Neural cell (in vitro differentiated cells): ENCODE measurements at regions not wholly inside any gene's neighbourhood (a gene's known extent, or its start where the extent isn't known, plus 50 kb on each side); places are given as distances from the start of the nearest gene placed in this dataset.
"Not testable (repeated sequence)": the region's sequence is repeated elsewhere in the genome, so short reads cannot be mapped to it uniquely, and the experiment has no call there.

ENCODE experiments used
- H2AFZ ChIP-seq: fragments of 200-600, 300-800 bp; sonication (generic), shearing (Covaris generic); 2 replicates; pipeline ENCODE4 v1.6.0; 2014; ENCODE audit warnings: low read depth, mild to moderate bottlenecking, antibody characterized with exemption, low read length, moderate library complexity
- H3F3A ChIP-seq: fragments of 200-600 bp; shearing (Covaris generic); 2 replicates; pipeline ENCODE4 v1.6.1; 2016; ENCODE audit warnings: mild to moderate bottlenecking, moderate library complexity, mixed read lengths, antibody characterized with exemption, low read length; ENCODE audit not compliant: insufficient read depth, poor library complexity, severe bottlenecking
- H3K27ac ChIP-seq: fragments of 200-600, 300-800 bp; sonication (generic), shearing (Covaris generic); 2 replicates; pipeline ENCODE4 v1.5.1; 2014; ENCODE audit warnings: mild to moderate bottlenecking, low read length, moderate library complexity
- H3K27me3 ChIP-seq: fragments of 300-800, 200-600 bp; sonication (generic), shearing (Covaris generic); 2 replicates; pipeline ENCODE4 v1.6.0; 2014; ENCODE audit warnings: mild to moderate bottlenecking, low read depth, low read length, moderate library complexity; ENCODE audit not compliant: insufficient read depth
- H3K36me3 ChIP-seq: fragments of 300-800, 200-600 bp; sonication (generic), shearing (Covaris generic); 2 replicates; pipeline ENCODE4 v1.5.1; 2014; ENCODE audit warnings: mild to moderate bottlenecking, antibody characterized with exemption, low read length, moderate library complexity; ENCODE audit not compliant: insufficient read depth
- H3K4me2 ChIP-seq: fragments of 300-800, 200-600 bp; sonication (generic), shearing (Covaris generic); 2 replicates; pipeline ENCODE4 v1.6.0; 2014; ENCODE audit warnings: mild to moderate bottlenecking, low read length
- H3K4me3 ChIP-seq: fragments of 300-800, 200-600 bp; sonication (generic), shearing (Covaris generic); 2 replicates; pipeline ENCODE4 v1.5.1; 2014; ENCODE audit warnings: mild to moderate bottlenecking, low read length, moderate library complexity
- H3K79me2 ChIP-seq: fragments of 200-600 bp; shearing (Covaris generic); replicated peaks from 2 replicates; pipeline ENCODE4 v1.6.0; 2014; ENCODE audit warnings: mild to moderate bottlenecking, low read length, moderate library complexity; ENCODE audit not compliant: insufficient read depth
- H3K9ac ChIP-seq: fragments of 300-800, 200-600 bp; sonication (generic), shearing (Covaris generic); 2 replicates; pipeline ENCODE4 v1.6.1; 2016; ENCODE audit warnings: mild to moderate bottlenecking, low read length, mixed read lengths
- H3K9me2 ChIP-seq: fragments of 200-600 bp; shearing (Covaris generic); 2 replicates; pipeline ENCODE4 v1.6.1; 2016; ENCODE audit warnings: mild to moderate bottlenecking, low read length, mixed read lengths; ENCODE audit not compliant: insufficient read depth
- H3K9me3 ChIP-seq: fragments of 200-600, 300-800 bp; sonication (generic), shearing (Covaris generic); 2 replicates; pipeline ENCODE4 v1.6.1; 2016; ENCODE audit warnings: mild to moderate bottlenecking, mixed run types, low read length, moderate library complexity, mixed read lengths
- H4K20me1 ChIP-seq: fragments of 200-600 bp; shearing (Covaris generic); 2 replicates; pipeline ENCODE4 v1.6.1; 2016; ENCODE audit warnings: mild to moderate bottlenecking, mixed run types; ENCODE audit not compliant: insufficient read depth
- EP300 ChIP-seq: fragments of 450-650 bp; conservative IDR thresholded peaks from 2 replicates; pipeline ENCODE4 v1.6.1; 2014; ENCODE audit warnings: antibody characterized with exemption, mild to moderate bottlenecking, moderate library complexity; ENCODE audit not compliant: poor library complexity, severe bottlenecking
- EZH2 ChIP-seq: fragments of 200-600, 300-800 bp; shearing (Covaris generic), sonication (generic); IDR thresholded peaks from 2 replicates; pipeline ENCODE4 v1.6.1; 2014; ENCODE audit warnings: antibody characterized with exemption, low read length, borderline replicate concordance, mild to moderate bottlenecking; ENCODE audit not compliant: insufficient read depth, poor library complexity, severe bottlenecking
- MXI1 ChIP-seq: fragments of 450-650 bp; conservative IDR thresholded peaks from 2 replicates; pipeline ENCODE4 v1.6.1; 2014; ENCODE audit warnings: antibody characterized with exemption, mild to moderate bottlenecking; ENCODE audit not compliant: poor library complexity, severe bottlenecking
- POLR2AphosphoS5 ChIP-seq: IDR thresholded peaks from 2 replicates; pipeline ENCODE4 v1.6.1; 2012
- RAD21 ChIP-seq: fragments of 450-650 bp; conservative IDR thresholded peaks from 2 replicates; pipeline ENCODE4 v1.6.1; 2014; ENCODE audit warnings: antibody characterized with exemption, mild to moderate bottlenecking, moderate library complexity
- SMC3 ChIP-seq: fragments of 450-650 bp; conservative IDR thresholded peaks from 2 replicates; pipeline ENCODE4 v1.6.1; 2014; ENCODE audit warnings: antibody characterized with exemption, mild to moderate bottlenecking, moderate library complexity; ENCODE audit not compliant: poor library complexity
- TAF1 ChIP-seq: IDR thresholded peaks from 2 replicates; pipeline ENCODE4 v1.6.1; 2012; ENCODE audit warnings: low read depth
- TF ChIP-seq, protein P1 (sequence below): fragments of 450-650 bp; IDR thresholded peaks from 2 replicates; pipeline ENCODE4 v1.5.1; 2014; ENCODE audit warnings: antibody characterized with exemption, mild to moderate bottlenecking, moderate library complexity; ENCODE audit not compliant: poor library complexity, severe bottlenecking
- TF ChIP-seq, protein P2 (sequence below): IDR thresholded peaks from 2 replicates; pipeline ENCODE4 v1.6.1; 2012; ENCODE audit warnings: borderline replicate concordance

DNA sequence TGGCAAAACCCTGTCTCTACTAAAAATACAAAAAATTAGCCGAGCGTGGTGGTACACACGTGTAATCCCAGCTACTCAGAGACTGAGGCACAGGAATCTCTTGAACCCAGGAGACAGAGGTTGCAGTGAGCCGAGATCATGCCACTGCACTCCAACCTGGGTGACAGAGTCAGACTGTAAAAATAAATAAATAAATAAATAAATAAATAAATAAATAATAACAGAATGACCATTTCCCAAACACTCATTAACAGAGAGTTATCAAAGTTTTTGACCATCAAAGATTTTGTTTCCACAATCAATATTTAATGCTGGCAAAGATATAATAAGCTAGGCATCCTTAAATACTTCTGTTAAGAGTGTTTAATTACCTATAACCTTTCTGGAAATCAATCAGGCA, 299.4 kb downstream of the KCTD12 start:
- Histone ChIP-seq H3K4me2 (no peak overlapping the region), H4K20me1 (no peaks in the 10 kb centered on the region), H3K9me3 (no peaks in the 10 kb centered on the region), H3F3A (no peaks in the 10 kb centered on the region), H3K36me3 (no peaks in the 10 kb centered on the region), H2AFZ (no peak overlapping the region), H3K27me3 (no peaks in the 10 kb centered on the region), H3K4me3 (no peak overlapping the region), H3K9ac (no peak overlapping the region), H3K79me2 (no peaks in the 10 kb centered on the region), H3K27ac (no peak overlapping the region), H3K9me2 (no peaks in the 10 kb centered on the region)
- TF ChIP-seq, protein P1, sequence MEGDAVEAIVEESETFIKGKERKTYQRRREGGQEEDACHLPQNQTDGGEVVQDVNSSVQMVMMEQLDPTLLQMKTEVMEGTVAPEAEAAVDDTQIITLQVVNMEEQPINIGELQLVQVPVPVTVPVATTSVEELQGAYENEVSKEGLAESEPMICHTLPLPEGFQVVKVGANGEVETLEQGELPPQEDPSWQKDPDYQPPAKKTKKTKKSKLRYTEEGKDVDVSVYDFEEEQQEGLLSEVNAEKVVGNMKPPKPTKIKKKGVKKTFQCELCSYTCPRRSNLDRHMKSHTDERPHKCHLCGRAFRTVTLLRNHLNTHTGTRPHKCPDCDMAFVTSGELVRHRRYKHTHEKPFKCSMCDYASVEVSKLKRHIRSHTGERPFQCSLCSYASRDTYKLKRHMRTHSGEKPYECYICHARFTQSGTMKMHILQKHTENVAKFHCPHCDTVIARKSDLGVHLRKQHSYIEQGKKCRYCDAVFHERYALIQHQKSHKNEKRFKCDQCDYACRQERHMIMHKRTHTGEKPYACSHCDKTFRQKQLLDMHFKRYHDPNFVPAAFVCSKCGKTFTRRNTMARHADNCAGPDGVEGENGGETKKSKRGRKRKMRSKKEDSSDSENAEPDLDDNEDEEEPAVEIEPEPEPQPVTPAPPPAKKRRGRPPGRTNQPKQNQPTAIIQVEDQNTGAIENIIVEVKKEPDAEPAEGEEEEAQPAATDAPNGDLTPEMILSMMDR, result no peak
- TF ChIP-seq SMC3, result no peak
- TF ChIP-seq, protein P2, sequence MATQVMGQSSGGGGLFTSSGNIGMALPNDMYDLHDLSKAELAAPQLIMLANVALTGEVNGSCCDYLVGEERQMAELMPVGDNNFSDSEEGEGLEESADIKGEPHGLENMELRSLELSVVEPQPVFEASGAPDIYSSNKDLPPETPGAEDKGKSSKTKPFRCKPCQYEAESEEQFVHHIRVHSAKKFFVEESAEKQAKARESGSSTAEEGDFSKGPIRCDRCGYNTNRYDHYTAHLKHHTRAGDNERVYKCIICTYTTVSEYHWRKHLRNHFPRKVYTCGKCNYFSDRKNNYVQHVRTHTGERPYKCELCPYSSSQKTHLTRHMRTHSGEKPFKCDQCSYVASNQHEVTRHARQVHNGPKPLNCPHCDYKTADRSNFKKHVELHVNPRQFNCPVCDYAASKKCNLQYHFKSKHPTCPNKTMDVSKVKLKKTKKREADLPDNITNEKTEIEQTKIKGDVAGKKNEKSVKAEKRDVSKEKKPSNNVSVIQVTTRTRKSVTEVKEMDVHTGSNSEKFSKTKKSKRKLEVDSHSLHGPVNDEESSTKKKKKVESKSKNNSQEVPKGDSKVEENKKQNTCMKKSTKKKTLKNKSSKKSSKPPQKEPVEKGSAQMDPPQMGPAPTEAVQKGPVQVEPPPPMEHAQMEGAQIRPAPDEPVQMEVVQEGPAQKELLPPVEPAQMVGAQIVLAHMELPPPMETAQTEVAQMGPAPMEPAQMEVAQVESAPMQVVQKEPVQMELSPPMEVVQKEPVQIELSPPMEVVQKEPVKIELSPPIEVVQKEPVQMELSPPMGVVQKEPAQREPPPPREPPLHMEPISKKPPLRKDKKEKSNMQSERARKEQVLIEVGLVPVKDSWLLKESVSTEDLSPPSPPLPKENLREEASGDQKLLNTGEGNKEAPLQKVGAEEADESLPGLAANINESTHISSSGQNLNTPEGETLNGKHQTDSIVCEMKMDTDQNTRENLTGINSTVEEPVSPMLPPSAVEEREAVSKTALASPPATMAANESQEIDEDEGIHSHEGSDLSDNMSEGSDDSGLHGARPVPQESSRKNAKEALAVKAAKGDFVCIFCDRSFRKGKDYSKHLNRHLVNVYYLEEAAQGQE, result no peak
- no peak for TF ChIP-seq EP300
- no peak for TF ChIP-seq MXI1

DNA sequence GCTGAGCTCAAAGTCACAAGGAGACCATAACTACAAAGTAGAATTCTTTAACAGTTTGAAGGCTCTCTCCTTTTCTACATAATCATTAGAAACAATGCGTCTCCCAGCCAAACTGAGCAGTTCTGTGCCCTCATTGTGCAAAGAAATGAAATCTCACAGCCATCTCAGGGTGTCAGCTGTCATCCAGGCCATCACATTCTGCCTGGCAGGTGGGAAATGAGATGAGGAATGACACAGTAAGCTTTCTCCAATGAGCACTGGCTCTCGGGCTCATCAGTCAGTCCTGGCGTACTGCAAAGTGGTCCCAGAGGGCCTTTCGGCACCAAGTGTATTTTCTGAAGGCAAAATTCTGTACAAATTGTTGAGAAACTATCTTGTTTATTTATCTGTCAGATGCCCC, 306.5 kb downstream of the KCTD12 start:
- peak overlapping the region; percentile 71 for H3K27ac ChIP-seq
- no peaks in the 10 kb centered on the region for H4K20me1 ChIP-seq
- H3K27me3 ChIP-seq, result no peaks in the 10 kb centered on the region
- H3K9ac ChIP-seq, result no peak overlapping the region
- H3K9me2 ChIP-seq, result no peaks in the 10 kb centered on the region
- no peaks in the 10 kb centered on the region for H3K9me3 ChIP-seq
- H3K36me3 ChIP-seq, result no peaks in the 10 kb centered on the region
- H3K4me3 ChIP-seq, result peak overlapping the region; percentile 31
- H2AFZ ChIP-seq, result no peak overlapping the region
- H3F3A ChIP-seq, result no peaks in the 10 kb centered on the region
- H3K4me2 ChIP-seq, result no peak overlapping the region
- no peaks in the 10 kb centered on the region for H3K79me2 ChIP-seq
- TF ChIP-seq MXI1 (no peak), EZH2 (no peak), RAD21 (no peak), POLR2AphosphoS5 (peak; percentile 70), SMC3 (no peak), TAF1 (no peak), EP300 (peak; percentile 92)
- TF ChIP-seq, protein P1, result no peak
- TF ChIP-seq, protein P2, result no peak

DNA sequence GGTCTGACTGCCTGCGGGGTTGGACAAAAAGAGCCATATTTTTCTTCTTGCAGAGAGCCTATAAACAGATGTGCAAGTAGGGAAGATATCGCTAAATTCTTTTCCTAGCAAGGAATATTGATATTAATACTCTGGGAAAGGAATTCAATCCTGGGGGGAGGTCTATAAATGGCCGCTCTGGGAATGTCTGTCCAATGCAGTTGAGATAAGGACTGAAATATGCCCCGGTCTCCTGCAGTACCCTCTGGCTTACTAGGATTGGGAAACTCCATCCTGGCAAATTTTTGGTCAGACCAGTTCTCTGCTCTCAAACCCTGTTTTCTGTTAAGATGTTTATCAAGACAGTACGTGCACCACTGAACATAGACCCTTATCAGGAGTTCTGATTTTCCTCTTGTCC, 310.6 kb downstream of the KCTD12 start:
- H2AFZ ChIP-seq, H3K9ac ChIP-seq, H3K9me2 ChIP-seq, H3K4me2 ChIP-seq, H3K4me3 ChIP-seq, H3K27ac ChIP-seq, H3K27me3 ChIP-seq, H3K9me3 ChIP-seq, H3F3A ChIP-seq, H3K36me3 ChIP-seq, H3K79me2 ChIP-seq, H4K20me1 ChIP-seq: not testable (repeated sequence)
